GM12878 (cell line): ENCODE measurements at regions not wholly inside any gene's neighbourhood (a gene's known extent, or its start where the extent isn't known, plus 50 kb on each side); places are given as distances from the start of the nearest gene placed in this dataset.

Source experiments
- ATAC-seq: fragments of 200-7000 bp; cut with Tn5 transposase; 3 replicates; pipeline ENCODE4 v1.9.1; 2020; ENCODE audit warnings: mild to moderate bottlenecking, moderate library complexity
- BruUV-seq: library from RNA; stranded (reverse); fragments of 400-500 nt; replicated peaks from 2 replicates; lab custom pipeline; 2021; lab: Mats Ljungman, UMichigan
- CTCF ChIA-PET: fragments of 300-600 bp; sonication (Branson Sonifier 250); formaldehyde crosslinking; extraction: SDS; loops from one replicate; lab custom pipeline; 2021; ENCODE audit warnings: inconsistent platforms; lab: Yijun Ruan, JAX
- POLR2A ChIA-PET: fragments of 350-600 bp; formaldehyde crosslinking; extraction: SDS; loops from one replicate; lab custom pipeline; 2021; ENCODE audit warnings: inconsistent platforms; lab: Charles Lee
- RAD21 ChIA-PET: fragments of 300-600 bp; sonication (Branson Sonifier 250); formaldehyde crosslinking; loops from one replicate; lab custom pipeline; 2023; ENCODE audit warnings: antibody characterized with exemption; ENCODE audit not compliant: unreplicated experiment; lab: Charles Lee
- SMC1A ChIA-PET: fragments of 300-600 bp; sonication (Branson Sonifier 250); formaldehyde crosslinking; loops from one replicate; lab custom pipeline; 2023; ENCODE audit not compliant: unreplicated experiment, uncharacterized antibody; lab: Charles Lee
- DNase-seq: peaks from one replicate; pipeline ENCODE4 v3.0.0-alpha.2; 2011; ENCODE audit warnings: low read depth, low spot score
- FAIRE-seq: peaks from 3 replicates; lab custom pipeline; 2011; peaks lifted over from hg19 to GRCh38; lab: Jason Lieb, UNC
- H2AFZ ChIP-seq: 2 replicates; pipeline ENCODE4 v1.6.0; 2011; ENCODE audit warnings: low read depth, low read length, control low read depth; ENCODE audit not compliant: control insufficient read depth
- H3K27ac ChIP-seq: 2 replicates; pipeline ENCODE4 v1.5.1; 2011; ENCODE audit warnings: control low read depth; ENCODE audit not compliant: control insufficient read depth, insufficient read depth
- H3K27me3 ChIP-seq, 2 experiments: replicated peaks in 1 of 2; 2 replicates each; pipeline versions ENCODE4 v1.6.0 to v1.6.1; 2011; ENCODE audit warnings: low read length in 1 of 2; ENCODE audit not compliant: control insufficient read depth in 2 of 2, insufficient read depth in 2 of 2
- H3K36me3 ChIP-seq, 2 experiments: 2 replicates each; pipeline ENCODE4 v1.5.1; 2011; ENCODE audit warnings: low read length in 1 of 2; ENCODE audit not compliant: control insufficient read depth in 2 of 2, insufficient read depth in 2 of 2
- H3K4me1 ChIP-seq: 2 replicates; pipeline ENCODE4 v1.6.1; 2011; ENCODE audit warnings: mild to moderate bottlenecking, low read length, moderate library complexity, mixed read lengths; ENCODE audit not compliant: control insufficient read depth, insufficient read depth
- H3K4me2 ChIP-seq: 2 replicates; pipeline ENCODE4 v1.6.0; 2011; ENCODE audit warnings: control low read depth; ENCODE audit not compliant: control insufficient read depth, insufficient read depth
- H3K4me3 ChIP-seq: fragments of 200-600 bp; sonication (generic); 2 replicates; pipeline ENCODE4 v1.5.1; 2016
- H3K79me2 ChIP-seq: 2 replicates; pipeline ENCODE4 v1.6.0; 2011; ENCODE audit warnings: low read length; ENCODE audit not compliant: control insufficient read depth, insufficient read depth
- H3K9ac ChIP-seq: 2 replicates; pipeline ENCODE4 v1.8.0; 2011; ENCODE audit warnings: low read length, control low read depth, mixed read lengths; ENCODE audit not compliant: control insufficient read depth, insufficient read depth
- H3K9me3 ChIP-seq: replicated peaks from 3 replicates; pipeline ENCODE4 v1.5.1; 2011; ENCODE audit warnings: mild to moderate bottlenecking, low read length; ENCODE audit not compliant: control insufficient read depth, insufficient read depth
- H4K20me1 ChIP-seq: 2 replicates; pipeline ENCODE4 v1.6.0; 2011; ENCODE audit not compliant: control insufficient read depth, insufficient read depth
- ASH2L ChIP-seq: fragments of 300-600, 200-600 bp; sonication (generic); IDR thresholded peaks from 2 replicates; pipeline ENCODE4 v1.6.1; 2017; ENCODE audit warnings: low read depth, mild to moderate bottlenecking, borderline replicate concordance
- E2F8 ChIP-seq: fragments of 450-650 bp; IDR thresholded peaks from 2 replicates; pipeline ENCODE4 v1.6.1; 2018; ENCODE audit warnings: mild to moderate bottlenecking, low read depth, moderate library complexity; ENCODE audit not compliant: partially characterized antibody
- MEF2A ChIP-seq: IDR thresholded peaks from 2 replicates; pipeline ENCODE4 v1.6.1; 2011; ENCODE audit warnings: low read depth, mild to moderate bottlenecking, low read length, moderate library complexity; ENCODE audit not compliant: insufficient read depth
- MLLT1 ChIP-seq: fragments of 450-650 bp; IDR thresholded peaks from 2 replicates; pipeline ENCODE4 v1.6.1; 2016; ENCODE audit warnings: mild to moderate bottlenecking
- NFYA ChIP-seq: IDR thresholded peaks from 2 replicates; pipeline ENCODE4 v1.6.1; 2011; ENCODE audit warnings: low read depth, mild to moderate bottlenecking, low read length, improper control_type of control experiment, borderline replicate concordance
- SPI1 ChIP-seq: IDR thresholded peaks from 2 replicates; pipeline ENCODE4 v1.6.1; 2011; ENCODE audit warnings: low read depth, mild to moderate bottlenecking, low read length, moderate library complexity, borderline replicate concordance; ENCODE audit not compliant: insufficient read depth
- SREBF2 ChIP-seq: IDR thresholded peaks from 2 replicates; pipeline ENCODE4 v1.6.1; 2012; ENCODE audit warnings: mild to moderate bottlenecking, low read length
- ZNF384 ChIP-seq: IDR thresholded peaks from 2 replicates; pipeline ENCODE4 v1.6.1; 2012; ENCODE audit warnings: low read depth, mild to moderate bottlenecking, low read length, improper control_type of control experiment, borderline replicate concordance
- ZNF622 ChIP-seq: fragments of 450-650 bp; IDR thresholded peaks from 2 replicates; pipeline ENCODE4 v1.6.1; 2017; ENCODE audit warnings: mild to moderate bottlenecking, inconsistent platforms
- WGBS: methylation state at CpG from one replicate; pipeline ENCODE4 v1.1.6; 2016; ENCODE audit warnings: low lambda C conversion rate; ENCODE audit not compliant: insufficient replicate concordance, insufficient coverage; ENCODE audit errors: missing lambda C conversion rate; 5-methylcytosine and 5-hydroxymethylcytosine counted together
- in situ Hi-C: fragments of 300-500 bp; cut with MboI; formaldehyde crosslinking; loops from 9 replicates; pipeline ENCODE4 v1.14.3; 2018; ENCODE audit warnings: mixed read lengths
- intact Hi-C: fragments of 100-400 bp; cut with micrococcal nuclease; formaldehyde crosslinking; loops from one replicate; pipeline ENCODE4 v1.14.2; 2022; ENCODE audit not compliant: unreplicated experiment

- TF ChIP-seq MLLT1 = no peak
- TF ChIP-seq E2F8 = no peak
- no peak for TF ChIP-seq SPI1
- TF ChIP-seq, all 136 proteins: peak for 0
Measured at GRCh38 chr6:166014966-166015365, 152.7 kb downstream of the TBXT start (continued).

GRCh38 chr6:166010136-166010960, 157.3 kb downstream of the TBXT start:
- ChIA-PET SMC1A (no interaction called here), POLR2A (no interaction called here), RAD21 (no interaction called here), CTCF (no interaction called here)
- no peak for FAIRE-seq
- Histone ChIP-seq H3K79me2 (no peaks in the 10 kb centered on the region), H3K4me2 (no peak overlapping the region), H3K4me1 (no peaks in the 10 kb centered on the region), H4K20me1 (no peaks in the 10 kb centered on the region), H2AFZ (no peak overlapping the region), H3K36me3 (no peaks in the 10 kb centered on the region), H3K9ac (no peak overlapping the region), H3K9me3 (no peaks in the 10 kb centered on the region), H3K27ac (no peak overlapping the region), H3K4me3 (no peak overlapping the region), H3K27me3 (peaks cover 0 to 2% of the 10 kb centered on the region in 2 experiments; a peak in 2 of 4 replicates)
- no peak for ATAC-seq
- TF ChIP-seq ZNF622 (no peak), SREBF2 (no peak), ZNF384 (no peak), ASH2L (no peak), MEF2A (no peak), NFYA (no peak)
- in situ Hi-C loops = no loop called here
- no peak for DNase-seq
- intact Hi-C loops = no loop called here
- WGBS = 12% methylated on average over 11 of the region's 11 CpGs
- BruUV-seq = no TSS peak
